ENCODE measurements at regions not wholly inside any gene's neighbourhood (a gene's known extent, or its start where the extent isn't known, plus 50 kb on each side); places are given as distances from the start of the nearest gene placed in this dataset.

DNA sequence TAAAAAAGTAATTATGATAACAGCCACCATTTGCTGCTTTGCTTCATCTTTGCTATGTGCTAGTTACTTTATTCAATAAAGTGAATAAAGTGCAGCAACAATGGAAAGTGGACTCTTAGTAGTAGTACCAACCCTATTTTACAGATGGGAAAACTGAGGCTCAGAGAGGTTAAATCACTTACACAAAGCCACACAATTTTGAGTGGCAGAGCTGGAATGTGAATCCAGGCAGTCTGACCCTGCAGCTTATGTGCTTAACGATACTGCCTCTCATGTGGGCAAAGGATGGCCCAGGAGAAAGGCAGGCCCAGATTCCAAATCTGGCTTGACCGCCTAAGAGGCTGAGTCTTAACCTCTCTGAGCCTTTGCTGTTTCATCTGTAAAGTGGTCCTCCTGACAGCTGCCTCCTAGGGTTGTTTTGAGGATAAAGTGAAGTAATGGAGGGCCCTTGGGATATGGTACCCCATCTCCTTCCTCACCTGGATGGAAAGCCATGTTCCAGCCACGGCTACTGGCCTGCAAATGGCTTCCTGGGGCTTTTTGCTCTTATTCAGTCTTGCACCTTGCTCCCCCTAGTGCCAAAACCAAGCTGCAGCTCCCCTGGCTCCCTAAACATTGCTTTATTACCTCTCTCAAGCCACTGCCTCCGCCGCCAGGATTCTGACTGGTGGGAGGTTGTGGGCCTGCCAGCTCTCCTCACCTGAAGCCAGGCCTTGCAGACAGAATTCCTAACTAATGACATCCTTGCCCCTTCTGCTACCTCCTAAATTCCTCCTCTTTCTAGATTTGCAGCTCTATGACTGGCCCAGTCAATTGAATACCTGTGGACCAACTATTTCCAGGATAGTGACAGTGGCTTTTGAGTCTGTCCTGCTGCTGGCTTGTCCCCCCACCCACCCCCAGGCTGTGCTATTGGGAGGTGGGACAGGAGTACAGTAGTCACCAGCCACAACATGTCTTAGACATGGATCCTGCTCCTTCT lies 283.3 kb upstream of the PWP1 start:
- no peak overlapping the region for H3K27ac ChIP-seq
- TF ChIP-seq, protein P1, sequence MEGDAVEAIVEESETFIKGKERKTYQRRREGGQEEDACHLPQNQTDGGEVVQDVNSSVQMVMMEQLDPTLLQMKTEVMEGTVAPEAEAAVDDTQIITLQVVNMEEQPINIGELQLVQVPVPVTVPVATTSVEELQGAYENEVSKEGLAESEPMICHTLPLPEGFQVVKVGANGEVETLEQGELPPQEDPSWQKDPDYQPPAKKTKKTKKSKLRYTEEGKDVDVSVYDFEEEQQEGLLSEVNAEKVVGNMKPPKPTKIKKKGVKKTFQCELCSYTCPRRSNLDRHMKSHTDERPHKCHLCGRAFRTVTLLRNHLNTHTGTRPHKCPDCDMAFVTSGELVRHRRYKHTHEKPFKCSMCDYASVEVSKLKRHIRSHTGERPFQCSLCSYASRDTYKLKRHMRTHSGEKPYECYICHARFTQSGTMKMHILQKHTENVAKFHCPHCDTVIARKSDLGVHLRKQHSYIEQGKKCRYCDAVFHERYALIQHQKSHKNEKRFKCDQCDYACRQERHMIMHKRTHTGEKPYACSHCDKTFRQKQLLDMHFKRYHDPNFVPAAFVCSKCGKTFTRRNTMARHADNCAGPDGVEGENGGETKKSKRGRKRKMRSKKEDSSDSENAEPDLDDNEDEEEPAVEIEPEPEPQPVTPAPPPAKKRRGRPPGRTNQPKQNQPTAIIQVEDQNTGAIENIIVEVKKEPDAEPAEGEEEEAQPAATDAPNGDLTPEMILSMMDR (IDR thresholded peaks at IDR 0.05): peak in 4 of 6 experiments; percentile 51 to 72 (median 66)
- TF ChIP-seq POLR2A (IDR thresholded peaks at IDR 0.05): no peak
- no peaks in the 10 kb centered on the region for H3K36me3 ChIP-seq
- peaks cover 0 to 3% (median 0%) of the 10 kb centered on the region in 4 donors for H3K4me1 ChIP-seq
- peak; percentile 32 to 82 (median 62) for DNase-seq
- H3K4me3 ChIP-seq: no peak overlapping the region
- no peaks in the 10 kb centered on the region for H3K9me3 ChIP-seq
- no peaks in the 10 kb centered on the region for H3K27me3 ChIP-seq

DNA sequence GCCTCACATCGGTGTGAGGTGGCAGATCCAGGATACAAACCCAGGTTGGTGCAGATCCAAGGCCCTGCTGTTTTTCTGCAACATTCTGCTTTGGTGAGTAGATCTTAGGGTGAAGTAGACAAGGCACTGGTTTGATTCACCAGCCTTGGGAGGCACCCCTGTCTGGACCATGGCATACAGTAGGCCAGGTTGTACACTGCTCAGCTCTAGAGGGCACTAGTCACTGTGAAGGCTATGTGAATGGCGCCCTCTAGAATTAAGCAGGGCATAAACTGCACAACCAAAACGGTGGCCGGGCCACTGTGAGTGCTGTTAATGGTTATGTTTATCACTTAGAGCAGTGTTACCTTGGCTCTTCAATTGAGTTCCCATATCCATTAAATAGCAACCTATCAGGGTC lies 280.6 kb upstream of the PWP1 start:
- Histone ChIP-seq H3K27ac (no peak overlapping the region), H3K36me3 (no peaks in the 10 kb centered on the region), H3K4me3 (no peak overlapping the region), H3K4me1 (peaks cover 0 to 3% (median 0%) of the 10 kb centered on the region in 4 donors), H3K27me3 (no peaks in the 10 kb centered on the region), H3K9me3 (no peaks in the 10 kb centered on the region)
- DNase-seq: peak in 1 of 3 donors; percentile 66
- no peak for TF ChIP-seq POLR2A (IDR thresholded peaks at IDR 0.05)
- TF ChIP-seq, protein P1 (IDR thresholded peaks at IDR 0.05): peak in 4 of 6 experiments; percentile 47 to 83 (median 73)

DNA sequence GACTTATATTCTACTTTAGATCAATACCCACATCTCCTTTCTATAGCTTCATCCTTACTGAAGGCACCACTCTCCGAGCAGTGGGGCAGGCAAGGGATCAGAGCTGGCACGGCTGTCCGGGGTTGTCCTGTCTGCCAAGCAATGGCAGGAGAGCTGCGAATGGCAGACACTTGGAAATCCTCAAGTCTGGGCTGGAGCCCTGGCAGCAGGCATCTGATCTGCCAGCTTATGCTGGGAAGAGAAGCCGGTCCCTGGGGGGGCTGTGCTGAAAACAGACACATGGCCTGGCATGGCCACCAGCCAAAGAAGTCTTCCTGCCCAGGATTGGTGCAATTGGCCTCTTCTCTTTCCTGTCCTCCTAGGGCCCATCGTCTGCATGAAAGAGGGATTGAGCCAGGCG lies 280.2 kb upstream of the PWP1 start:
- Histone ChIP-seq H3K27me3 (no peaks in the 10 kb centered on the region), H3K9me3 (no peaks in the 10 kb centered on the region), H3K27ac (no peak overlapping the region), H3K4me3 (no peak overlapping the region), H3K36me3 (no peaks in the 10 kb centered on the region), H3K4me1 (peaks cover 0 to 3% (median 0%) of the 10 kb centered on the region in 4 donors)
- no peak for TF ChIP-seq POLR2A (IDR thresholded peaks at IDR 0.05)
- DNase-seq: no peak

DNA sequence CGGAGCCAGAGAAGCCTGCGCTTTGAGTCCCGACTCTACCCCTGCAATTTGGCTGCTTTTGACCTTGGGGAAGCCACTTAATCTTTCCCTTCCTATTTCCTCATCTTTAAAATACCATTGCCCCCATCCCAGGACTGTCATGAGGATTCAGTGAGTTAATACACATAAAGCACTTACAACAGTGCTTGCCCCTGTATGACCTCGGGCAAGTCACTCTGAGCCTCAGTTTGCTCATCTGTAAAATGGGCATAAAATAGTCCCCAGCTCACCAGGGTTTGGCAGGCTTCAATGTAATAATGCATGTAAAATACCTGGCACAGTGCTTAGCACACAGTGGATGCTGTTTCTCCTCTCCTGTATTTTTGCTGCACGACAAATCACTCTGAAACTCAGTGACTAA lies 278.7 kb upstream of the PWP1 start:
- no peaks in the 10 kb centered on the region for H3K36me3 ChIP-seq

DNA sequence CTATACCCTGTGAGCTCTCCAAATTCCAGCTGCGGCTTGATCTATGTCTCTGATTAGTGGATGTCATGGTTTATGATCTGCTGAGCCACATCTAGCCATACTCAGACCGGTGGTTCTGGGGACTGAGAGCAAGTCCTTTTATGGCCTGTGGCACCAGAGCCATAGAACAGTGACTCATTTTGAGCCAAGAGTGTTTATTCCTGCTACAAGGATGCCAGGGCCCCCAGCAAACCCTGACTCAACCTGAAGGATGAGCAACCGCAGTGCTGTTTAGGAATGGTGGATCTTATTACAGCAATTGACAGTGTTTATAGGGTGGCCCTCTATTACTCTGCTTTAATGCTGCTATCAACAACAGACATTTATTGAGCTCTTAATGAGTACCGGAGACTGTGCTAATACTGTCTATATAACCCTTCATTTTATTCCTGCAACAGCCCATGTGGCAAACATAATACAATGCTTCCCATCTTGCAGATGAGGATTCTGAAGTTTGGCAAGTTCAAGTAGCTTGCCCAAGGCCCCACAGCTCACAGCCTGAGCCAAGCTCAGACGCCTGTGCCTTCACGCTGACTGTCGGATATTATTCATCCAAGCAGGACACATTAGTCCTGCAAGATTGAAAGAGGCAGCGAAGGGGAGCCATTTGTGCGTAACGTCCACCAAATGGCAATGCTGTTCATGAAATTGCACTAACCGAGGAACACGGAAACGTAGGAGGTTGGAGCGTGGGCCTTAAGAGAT lies 273.6 kb upstream of the PWP1 start:
- no peaks in the 10 kb centered on the region for H3K27me3 ChIP-seq
- H3K4me1 ChIP-seq: no peaks in the 10 kb centered on the region
- H3K4me3 ChIP-seq: no peak overlapping the region
- H3K27ac ChIP-seq: no peak overlapping the region
- no peaks in the 10 kb centered on the region for H3K9me3 ChIP-seq
- TF ChIP-seq, protein P1 (IDR thresholded peaks at IDR 0.05): no peak
- no peak for TF ChIP-seq POLR2A (IDR thresholded peaks at IDR 0.05)
- H3K36me3 ChIP-seq: no peaks in the 10 kb centered on the region
- no peak for DNase-seq

More for the DNA sequence above, 278.7 kb upstream of the PWP1 start:
- H3K27ac ChIP-seq: no peak overlapping the region
- no peak for DNase-seq
- TF ChIP-seq, protein P1 (IDR thresholded peaks at IDR 0.05): no peak
- no peak for TF ChIP-seq POLR2A (IDR thresholded peaks at IDR 0.05)
- no peaks in the 10 kb centered on the region for H3K4me1 ChIP-seq
- no peak overlapping the region for H3K4me3 ChIP-seq
- no peaks in the 10 kb centered on the region for H3K27me3 ChIP-seq
- H3K9me3 ChIP-seq: no peaks in the 10 kb centered on the region

DNA sequence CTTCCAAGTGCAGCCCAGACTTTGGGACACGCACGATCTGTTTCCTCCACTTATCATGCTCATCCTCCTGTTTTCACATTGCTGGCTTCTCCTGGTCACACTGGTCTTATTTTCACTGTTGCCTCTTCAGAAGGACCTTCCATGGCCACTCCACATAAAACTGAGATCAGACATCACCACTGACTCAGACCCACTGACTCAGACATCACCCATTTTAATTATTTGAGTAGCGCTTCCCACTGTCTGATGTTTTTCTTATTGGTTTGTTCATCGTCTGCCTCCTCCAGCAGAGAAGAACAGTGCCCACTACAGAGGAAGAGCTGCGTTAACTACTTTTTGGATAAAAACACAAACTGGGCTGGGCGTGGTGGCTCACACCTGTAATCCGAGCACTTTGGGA lies 270.5 kb upstream of the PWP1 start:
- no peaks in the 10 kb centered on the region for H3K9me3 ChIP-seq
- H3K4me1 ChIP-seq: no peaks in the 10 kb centered on the region
- no peak overlapping the region for H3K4me3 ChIP-seq
- no peaks in the 10 kb centered on the region for H3K36me3 ChIP-seq
- H3K27me3 ChIP-seq: no peaks in the 10 kb centered on the region
- no peak overlapping the region for H3K27ac ChIP-seq
- TF ChIP-seq POLR2A (IDR thresholded peaks at IDR 0.05): no peak
- TF ChIP-seq, protein P1 (IDR thresholded peaks at IDR 0.05): no peak
- no peak for DNase-seq

All from Peyer's patch (tissue), 4 donors.